ENCODE measurements at regions not wholly inside any gene's neighbourhood (a gene's known extent, or its start where the extent isn't known, plus 50 kb on each side); places are given as distances from the start of the nearest gene placed in this dataset.
A peak's percentile ranks its signal among the peaks of the same experiment; 100 is the strongest.
"Not testable (repeated sequence)": the region's sequence is repeated elsewhere in the genome, so short reads cannot be mapped to it uniquely, and the experiment has no call there.

DNA sequence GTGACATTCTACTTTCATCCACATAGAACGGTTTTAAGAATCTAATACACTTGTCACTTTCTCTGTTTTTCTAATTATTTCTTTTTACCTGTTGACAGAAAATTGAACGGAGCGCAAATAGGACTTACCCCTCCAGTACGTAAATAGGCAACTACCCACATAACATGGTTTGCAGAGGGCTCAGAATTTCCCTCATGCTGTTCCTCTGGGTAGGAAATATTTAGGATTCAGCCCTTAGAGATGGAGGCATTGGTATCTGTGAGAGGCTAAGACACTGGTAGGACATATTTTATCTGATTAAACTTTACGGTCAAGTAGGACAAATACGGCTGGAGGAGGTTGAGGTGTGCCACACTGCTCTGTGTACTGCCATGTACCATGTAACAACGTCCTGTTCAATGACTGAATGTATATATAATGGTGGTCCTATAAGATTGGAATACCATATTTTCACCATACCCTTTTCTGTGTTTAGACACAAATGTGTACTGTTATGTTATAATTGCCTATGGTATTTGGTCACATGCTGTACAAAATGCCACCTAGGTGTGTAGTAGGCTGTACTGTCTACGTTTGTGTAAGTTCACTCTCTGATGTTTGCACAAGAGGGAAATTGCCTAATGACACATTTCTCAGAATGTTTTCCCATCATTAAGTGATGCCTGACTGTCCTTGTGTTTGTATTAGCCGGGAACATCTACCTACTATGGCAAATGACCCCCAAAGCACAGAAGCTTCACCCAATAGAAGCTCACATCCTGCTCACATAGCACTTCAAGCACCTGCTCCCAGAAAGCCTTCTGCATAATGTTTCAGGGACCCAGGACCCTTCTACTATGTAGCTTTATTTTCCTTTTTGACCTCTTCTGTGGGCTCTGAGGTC, 429.4 kb upstream of the AKR1E2 start:
- DNase-seq (ENCODE audit: low read depth): no peak
- no peak for TF ChIP-seq CTCF (IDR thresholded peaks at IDR 0.05; ENCODE audit: insufficient read depth, low read depth, low read length, missing control alignments)
- H3K4me3 ChIP-seq (ENCODE audit: low read length): no peak overlapping the region

DNA sequence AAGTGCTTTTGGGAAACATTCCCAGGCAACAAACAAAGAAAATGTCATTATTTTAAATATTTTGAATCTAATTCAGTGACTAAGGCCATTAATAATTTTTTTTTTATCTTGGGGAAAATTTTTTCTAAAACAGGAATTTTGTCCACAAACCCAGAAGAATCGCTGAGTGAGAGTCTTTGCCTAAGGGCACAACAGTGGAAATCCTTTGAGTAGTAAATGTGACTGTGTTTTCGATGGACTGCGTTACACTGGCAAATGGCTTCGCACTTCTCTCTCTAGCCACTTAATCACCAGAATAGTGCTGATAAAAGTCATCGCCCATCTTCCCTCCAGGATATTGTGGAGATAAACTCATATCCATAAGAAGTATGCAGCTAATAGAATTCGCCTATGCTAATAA, 430.3 kb upstream of the AKR1E2 start:
- DNase-seq (ENCODE audit: low read depth): no peak

GRCh38 chr10:4394455-4394854, 431.6 kb upstream of the AKR1E2 start:
- H3K4me3 ChIP-seq (ENCODE audit: low read length); DNase-seq (ENCODE audit: low read depth): not testable (repeated sequence)

More for the DNA sequence above, 430.3 kb upstream of the AKR1E2 start:
- TF ChIP-seq CTCF (IDR thresholded peaks at IDR 0.05; ENCODE audit: insufficient read depth, low read depth, low read length, missing control alignments): no peak
- H3K4me3 ChIP-seq (ENCODE audit: low read length): no peak overlapping the region

DNA sequence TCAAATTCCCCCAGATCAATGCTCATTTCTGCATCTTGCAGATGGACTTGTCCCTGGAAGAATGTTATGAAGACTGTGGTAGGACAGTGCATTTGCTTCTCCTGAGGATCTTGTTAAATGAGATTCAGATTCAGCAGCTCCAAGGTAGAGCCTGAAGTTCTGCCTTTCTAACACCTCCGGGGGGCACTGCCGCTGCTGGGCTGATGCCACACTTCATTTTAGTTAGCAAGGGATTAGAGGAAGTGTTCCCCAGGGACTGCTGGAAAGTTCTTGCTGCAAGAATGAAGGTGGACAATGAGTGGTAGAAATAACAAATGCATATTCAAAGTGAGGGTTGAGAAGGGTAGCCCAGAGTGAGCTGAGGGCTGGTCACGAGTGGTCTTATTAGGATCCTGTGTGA, 434.3 kb upstream of the AKR1E2 start:
- no peak overlapping the region for H3K4me3 ChIP-seq (ENCODE audit: low read length)
- peak; percentile 8 for DNase-seq (ENCODE audit: low read depth)
- no peak for TF ChIP-seq CTCF (IDR thresholded peaks at IDR 0.05; ENCODE audit: insufficient read depth, low read depth, low read length, missing control alignments)

- H3K4me3 ChIP-seq (ENCODE audit: low read length): no peak overlapping the region
- no peak for DNase-seq (ENCODE audit: low read depth)
- TF ChIP-seq CTCF (IDR thresholded peaks at IDR 0.05; ENCODE audit: insufficient read depth, low read depth, low read length, missing control alignments): no peak
Observed at GRCh38 chr10:4390219-4390618, 435.8 kb upstream of the AKR1E2 start.

GRCh38 chr10:4385231-4385870, 440.7 kb upstream of the AKR1E2 start:
- TF ChIP-seq CTCF (IDR thresholded peaks at IDR 0.05; ENCODE audit: insufficient read depth, low read depth, low read length, missing control alignments): no peak
- DNase-seq (ENCODE audit: low read depth): peak; percentile 71
- H3K4me3 ChIP-seq (ENCODE audit: low read length): no peak overlapping the region

- DNase-seq (ENCODE audit: low read depth): no peak
Observed at GRCh38 chr10:4384245-4384644, 441.8 kb upstream of the AKR1E2 start.

More at GRCh38 chr10:4384245-4384644, 441.8 kb upstream of the AKR1E2 start:
- H3K4me3 ChIP-seq (ENCODE audit: low read length): no peak overlapping the region
- no peak for TF ChIP-seq CTCF (IDR thresholded peaks at IDR 0.05; ENCODE audit: insufficient read depth, low read depth, low read length, missing control alignments)
